GM06990 (cell line): ENCODE measurements at regions not wholly inside any gene's neighbourhood (a gene's known extent, or its start where the extent isn't known, plus 50 kb on each side); places are given as distances from the start of the nearest gene placed in this dataset.
"Not testable (repeated sequence)": the region's sequence is repeated elsewhere in the genome, so short reads cannot be mapped to it uniquely, and the experiment has no call there.

Experiments
- DNase-seq: peaks from one replicate; pipeline ENCODE4 v3.0.0-alpha.2; 2011; ENCODE audit not compliant: insufficient read length; ENCODE audit errors: extremely low read depth
- H3K27me3 ChIP-seq: replicated peaks from 2 replicates; pipeline ENCODE4 v1.6.0; 2011; ENCODE audit warnings: low read length; ENCODE audit not compliant: control insufficient read depth, insufficient read depth
- H3K36me3 ChIP-seq: 2 replicates; pipeline ENCODE4 v1.5.1; 2011; ENCODE audit warnings: low read length; ENCODE audit not compliant: control insufficient read depth, insufficient read depth
- H3K4me3 ChIP-seq: replicated peaks from 2 replicates; pipeline ENCODE4 v1.5.1; 2011; ENCODE audit warnings: low read depth, mild to moderate bottlenecking, control low read depth, low read length
- CTCF ChIP-seq: IDR thresholded peaks from 2 replicates; pipeline ENCODE4 v1.5.1; 2011; ENCODE audit warnings: low read length, control low read depth, mild to moderate bottlenecking, inconsistent platforms; ENCODE audit not compliant: insufficient read depth, poor library complexity, severe bottlenecking

- no peak for TF ChIP-seq CTCF
- H3K27me3 ChIP-seq: no peaks in the 10 kb centered on the region
- no peaks in the 10 kb centered on the region for H3K36me3 ChIP-seq
- H3K4me3 ChIP-seq: no peak overlapping the region
- no peak for DNase-seq
Observed at GRCh38 chr10:53491774-53492173, 719.2 kb upstream of the MBL2 start.

GRCh38 chr10:53490553-53490952 lies 718.0 kb upstream of the MBL2 start:
- Histone ChIP-seq H3K27me3 (no peaks in the 10 kb centered on the region), H3K36me3 (no peaks in the 10 kb centered on the region), H3K4me3 (no peak overlapping the region)
- no peak for DNase-seq
- TF ChIP-seq CTCF: no peak

GRCh38 chr10:53489335-53490182 lies 717.0 kb upstream of the MBL2 start:
- no peaks in the 10 kb centered on the region for H3K27me3 ChIP-seq
- H3K36me3 ChIP-seq: no peaks in the 10 kb centered on the region
- no peak for DNase-seq
- H3K4me3 ChIP-seq: no peak overlapping the region
- TF ChIP-seq CTCF: no peak

GRCh38 chr10:53487019-53487983 lies 714.7 kb upstream of the MBL2 start:
- Histone ChIP-seq H3K4me3 (no peak overlapping the region), H3K27me3 (no peaks in the 10 kb centered on the region), H3K36me3 (no peaks in the 10 kb centered on the region)
- no peak for TF ChIP-seq CTCF
- no peak for DNase-seq

GRCh38 chr10:53485422-53485821 lies 712.8 kb upstream of the MBL2 start:
- not testable (repeated sequence) for H3K36me3 ChIP-seq, H3K4me3 ChIP-seq, H3K27me3 ChIP-seq, DNase-seq

GRCh38 chr10:53479365-53479764 lies 706.8 kb upstream of the MBL2 start:
- TF ChIP-seq CTCF: no peak
- DNase-seq: no peak
- no peak overlapping the region for H3K4me3 ChIP-seq
- no peaks in the 10 kb centered on the region for H3K36me3 ChIP-seq
- no peaks in the 10 kb centered on the region for H3K27me3 ChIP-seq
